SU-DHL-6 (cell line): ENCODE measurements at regions not wholly inside any gene's neighbourhood (a gene's known extent, or its start where the extent isn't known, plus 50 kb on each side); places are given as distances from the start of the nearest gene placed in this dataset.

Experiments
- H2AFZ ChIP-seq: fragments of 200-600 bp; sonication (generic); 2 replicates; pipeline ENCODE4 v1.6.1; 2014; ENCODE audit warnings: low read depth, mild to moderate bottlenecking, moderate library complexity, mixed read lengths, antibody characterized with exemption, low read length; ENCODE audit not compliant: severe bottlenecking
- H3F3A ChIP-seq: fragments of 200-600 bp; shearing (Covaris generic); 2 replicates; pipeline ENCODE4 v1.6.0; 2016; ENCODE audit warnings: antibody characterized with exemption, mild to moderate bottlenecking; ENCODE audit not compliant: insufficient read depth
- H3K27ac ChIP-seq: fragments of 200-600 bp; sonication (generic); 2 replicates; pipeline ENCODE4 v1.5.1; 2016; ENCODE audit warnings: low read depth, mild to moderate bottlenecking, low read length, moderate library complexity, mixed read lengths
- H3K27me3 ChIP-seq: fragments of 200-600 bp; sonication (generic), shearing (Covaris generic); 2 replicates; pipeline ENCODE4 v1.6.0; 2014; ENCODE audit warnings: mild to moderate bottlenecking, low read length
- H3K36me3 ChIP-seq: fragments of 200-600 bp; sonication (generic); 2 replicates; pipeline ENCODE4 v1.6.1; 2014; ENCODE audit warnings: mild to moderate bottlenecking, low read length, mixed read lengths
- H3K4me2 ChIP-seq: fragments of 300-600, 200-600 bp; shearing (Covaris generic), sonication (generic); 2 replicates; pipeline ENCODE4 v1.6.0; 2014; ENCODE audit warnings: low read length, low read depth, mild to moderate bottlenecking; ENCODE audit not compliant: poor library complexity, severe bottlenecking
- H3K4me3 ChIP-seq: fragments of 200-600 bp; sonication (generic); 2 replicates; pipeline ENCODE4 v1.5.1; 2014; ENCODE audit warnings: antibody characterized with exemption, low read length, mild to moderate bottlenecking, mixed read lengths; ENCODE audit not compliant: insufficient read depth, poor library complexity, severe bottlenecking
- H3K79me2 ChIP-seq: fragments of 200-600 bp; sonication (generic); 2 replicates; pipeline ENCODE4 v1.6.1; 2014; ENCODE audit warnings: mild to moderate bottlenecking, low read length, moderate library complexity; ENCODE audit not compliant: insufficient read depth
- H3K9ac ChIP-seq: fragments of 200-600 bp; sonication (generic); 2 replicates; pipeline ENCODE4 v1.7.0; 2014; ENCODE audit warnings: mild to moderate bottlenecking, low read length
- H3K9me2 ChIP-seq: fragments of 200-600 bp; sonication (generic); replicated peaks from 2 replicates; pipeline ENCODE4 v1.6.1; 2014; ENCODE audit warnings: low read length; ENCODE audit not compliant: insufficient read depth
- H3K9me3 ChIP-seq: fragments of 200-600 bp; sonication (generic); 2 replicates; pipeline ENCODE4 v1.6.1; 2014; ENCODE audit warnings: low read length, mixed read lengths; ENCODE audit not compliant: insufficient read depth
- H4K20me1 ChIP-seq: fragments of 200-600 bp; sonication (generic); 2 replicates; pipeline ENCODE4 v1.6.1; 2014; ENCODE audit warnings: low read depth, mild to moderate bottlenecking, antibody characterized with exemption, low read length, moderate library complexity, mixed read lengths
- CTCF ChIP-seq: fragments of 200-600 bp; sonication (generic); IDR thresholded peaks from one replicate; pipeline ENCODE4 v1.5.1; 2017; ENCODE audit warnings: antibody characterized with exemption, mild to moderate bottlenecking, low read length, moderate library complexity; ENCODE audit not compliant: insufficient read depth, poor library complexity, severe bottlenecking
- EZH2phosphoT487 ChIP-seq: fragments of 200-600 bp; sonication (generic), shearing (Covaris generic); conservative IDR thresholded peaks from 2 replicates; pipeline ENCODE4 v1.6.1; 2018; ENCODE audit warnings: mild to moderate bottlenecking, antibody characterized with exemption, low read length, moderate library complexity, mixed read lengths

- Histone ChIP-seq H3F3A (no peaks in the 10 kb centered on the region), H3K9me3 (no peaks in the 10 kb centered on the region), H3K79me2 (no peaks in the 10 kb centered on the region), H3K27me3 (no peaks in the 10 kb centered on the region), H3K4me2 (no peak overlapping the region), H3K4me3 (no peak overlapping the region), H3K36me3 (no peaks in the 10 kb centered on the region), H3K9me2 (no peaks in the 10 kb centered on the region), H4K20me1 (no peaks in the 10 kb centered on the region), H2AFZ (no peak overlapping the region), H3K9ac (no peak overlapping the region), H3K27ac (no peak overlapping the region)
- TF ChIP-seq CTCF, result no peak
- no peak for TF ChIP-seq EZH2phosphoT487
Observed at GRCh38 chr5:54765165-54766028, 220.0 kb downstream of the ESM1 start.

- TF ChIP-seq EZH2phosphoT487, result no peak
- no peak for TF ChIP-seq CTCF
- Histone ChIP-seq H3K27me3 (no peaks in the 10 kb centered on the region), H3F3A (no peaks in the 10 kb centered on the region), H3K27ac (no peak overlapping the region), H3K9ac (no peak overlapping the region), H2AFZ (no peak overlapping the region), H3K79me2 (no peaks in the 10 kb centered on the region), H4K20me1 (no peaks in the 10 kb centered on the region), H3K4me3 (no peak overlapping the region), H3K9me3 (no peaks in the 10 kb centered on the region), H3K36me3 (no peaks in the 10 kb centered on the region), H3K4me2 (no peak overlapping the region), H3K9me2 (no peaks in the 10 kb centered on the region)
Observed at GRCh38 chr5:54764102-54765090, 221.0 kb downstream of the ESM1 start.

- H3K27ac ChIP-seq, result no peak overlapping the region
Observed at GRCh38 chr5:54761213-54761701, 224.1 kb downstream of the ESM1 start.

More at GRCh38 chr5:54761213-54761701, 224.1 kb downstream of the ESM1 start:
- Histone ChIP-seq H3K27me3 (no peaks in the 10 kb centered on the region), H3K79me2 (no peaks in the 10 kb centered on the region), H4K20me1 (no peaks in the 10 kb centered on the region), H3K36me3 (no peaks in the 10 kb centered on the region), H3K4me2 (no peak overlapping the region), H3K9me2 (no peaks in the 10 kb centered on the region), H3K4me3 (no peak overlapping the region), H3K9me3 (no peaks in the 10 kb centered on the region), H3K9ac (no peak overlapping the region), H2AFZ (no peak overlapping the region), H3F3A (no peaks in the 10 kb centered on the region)
- TF ChIP-seq CTCF, result no peak
- TF ChIP-seq EZH2phosphoT487, result no peak
